Progenitor cell of endocrine pancreas (in vitro differentiated cells): ENCODE measurements at regions not wholly inside any gene's neighbourhood (a gene's known extent, or its start where the extent isn't known, plus 50 kb on each side); places are given as distances from the start of the nearest gene placed in this dataset.

Experiments used
- DNase-seq: peaks from one replicate; pipeline ENCODE4 v3.0.0; 2021; ENCODE audit warnings: low spot score; ENCODE audit not compliant: unreplicated experiment
- H3K27ac Mint-ChIP-seq: 2 replicates; pipeline ENCODE4 v1.8.0; 2021; ENCODE audit warnings: mild to moderate bottlenecking, moderate library complexity, mixed read lengths
- H3K27me3 Mint-ChIP-seq: 2 replicates; pipeline ENCODE4 v1.8.0; 2021; ENCODE audit warnings: mixed read lengths
- H3K36me3 Mint-ChIP-seq: 2 replicates; pipeline ENCODE4 v1.8.0; 2022; ENCODE audit warnings: mixed read lengths; ENCODE audit not compliant: insufficient read depth
- H3K4me1 Mint-ChIP-seq: 2 replicates; pipeline ENCODE4 v1.8.0; 2021; ENCODE audit warnings: low read depth, mixed read lengths
- H3K4me3 Mint-ChIP-seq: 2 replicates; pipeline ENCODE4 v1.8.0; 2021; ENCODE audit warnings: low read depth, mild to moderate bottlenecking, moderate library complexity, mixed read lengths
- H3K9me3 Mint-ChIP-seq: 2 replicates; pipeline ENCODE4 v1.8.0; 2021; ENCODE audit warnings: low read depth, mixed read lengths
- TF ChIP-seq, protein P1 (sequence below): fragments of 200-600 bp; sonication (generic); IDR thresholded peaks from one replicate; pipeline ENCODE4 v1.5.0; 2021; ENCODE audit warnings: antibody characterized with exemption, mild to moderate bottlenecking; ENCODE audit not compliant: unreplicated experiment

DNA sequence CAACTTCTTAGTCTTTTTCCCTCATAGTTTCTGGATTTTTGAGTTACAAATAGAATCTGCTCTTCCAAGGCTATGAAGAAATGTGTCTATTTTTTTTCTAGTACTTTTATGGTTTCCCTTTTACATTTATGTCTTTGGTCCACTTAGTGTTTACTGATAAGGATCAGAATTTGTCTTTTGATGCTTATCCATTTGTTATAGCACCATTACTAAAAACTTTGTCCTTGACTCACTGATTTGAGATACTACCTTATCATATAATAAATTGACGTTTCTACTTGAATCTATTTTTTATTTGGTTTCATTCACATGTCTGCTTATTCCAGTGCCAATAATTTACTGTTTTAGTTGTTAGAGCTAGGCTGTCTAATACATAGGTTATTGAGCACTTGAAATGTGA, 161.1 kb upstream of the DPYD start:
- Mint-ChIP-seq H3K27me3 (no peaks in the 10 kb centered on the region), H3K36me3 (peaks cover 2% of the 10 kb centered on the region), H3K4me1 (peaks cover 12% of the 10 kb centered on the region), H3K9me3 (peaks cover 4% of the 10 kb centered on the region), H3K4me3 (no peak overlapping the region), H3K27ac (no peak overlapping the region)
- TF ChIP-seq, protein P1, sequence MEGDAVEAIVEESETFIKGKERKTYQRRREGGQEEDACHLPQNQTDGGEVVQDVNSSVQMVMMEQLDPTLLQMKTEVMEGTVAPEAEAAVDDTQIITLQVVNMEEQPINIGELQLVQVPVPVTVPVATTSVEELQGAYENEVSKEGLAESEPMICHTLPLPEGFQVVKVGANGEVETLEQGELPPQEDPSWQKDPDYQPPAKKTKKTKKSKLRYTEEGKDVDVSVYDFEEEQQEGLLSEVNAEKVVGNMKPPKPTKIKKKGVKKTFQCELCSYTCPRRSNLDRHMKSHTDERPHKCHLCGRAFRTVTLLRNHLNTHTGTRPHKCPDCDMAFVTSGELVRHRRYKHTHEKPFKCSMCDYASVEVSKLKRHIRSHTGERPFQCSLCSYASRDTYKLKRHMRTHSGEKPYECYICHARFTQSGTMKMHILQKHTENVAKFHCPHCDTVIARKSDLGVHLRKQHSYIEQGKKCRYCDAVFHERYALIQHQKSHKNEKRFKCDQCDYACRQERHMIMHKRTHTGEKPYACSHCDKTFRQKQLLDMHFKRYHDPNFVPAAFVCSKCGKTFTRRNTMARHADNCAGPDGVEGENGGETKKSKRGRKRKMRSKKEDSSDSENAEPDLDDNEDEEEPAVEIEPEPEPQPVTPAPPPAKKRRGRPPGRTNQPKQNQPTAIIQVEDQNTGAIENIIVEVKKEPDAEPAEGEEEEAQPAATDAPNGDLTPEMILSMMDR, result no peak
- DNase-seq, result no peak

DNA sequence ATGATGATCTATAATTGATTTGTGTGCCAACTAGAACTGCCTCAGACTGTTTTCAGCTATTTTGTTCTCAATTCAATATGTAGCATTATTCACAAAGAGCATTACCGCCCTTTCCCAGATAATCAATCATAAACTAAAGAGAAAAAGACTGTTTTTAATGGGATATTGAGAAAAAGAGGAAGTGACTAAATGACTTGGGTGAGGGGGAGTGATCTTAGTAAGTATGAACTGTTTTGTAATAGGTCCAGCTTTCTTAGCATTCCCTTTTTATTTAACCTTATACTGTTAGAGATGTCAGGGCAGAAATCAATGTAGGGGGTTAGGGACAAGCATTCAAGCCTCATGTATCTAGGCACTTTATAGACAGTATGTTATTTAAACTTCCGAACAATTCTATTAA, 157.8 kb upstream of the DPYD start:
- Mint-ChIP-seq H3K4me1 (peaks cover 5% of the 10 kb centered on the region), H3K36me3 (no peaks in the 10 kb centered on the region), H3K27ac (peak overlapping the region; percentile 10), H3K27me3 (no peaks in the 10 kb centered on the region), H3K9me3 (no peaks in the 10 kb centered on the region), H3K4me3 (no peak overlapping the region)
- TF ChIP-seq, protein P1, result no peak
- DNase-seq, result no peak

DNA sequence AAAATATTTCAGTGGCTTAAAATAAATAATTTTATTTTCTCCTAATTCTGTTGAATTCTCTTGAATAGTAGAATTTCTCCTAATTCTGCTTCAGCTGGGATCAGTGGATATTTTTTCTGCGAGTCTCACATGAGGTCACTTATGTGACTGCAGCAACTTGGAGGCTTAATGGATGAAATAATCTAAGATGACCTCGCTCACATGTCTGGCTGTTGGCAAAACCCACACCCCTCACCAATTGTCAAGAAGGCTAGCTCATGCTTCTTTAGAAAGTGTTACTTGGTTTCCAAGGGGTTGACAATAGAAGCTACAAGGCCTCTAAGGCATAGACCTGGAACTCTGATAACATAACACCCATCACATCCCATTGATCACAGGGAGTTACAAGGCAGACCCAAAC, 156.9 kb upstream of the DPYD start:
- TF ChIP-seq, protein P1, result no peak
- Mint-ChIP-seq H3K4me3 (no peak overlapping the region), H3K36me3 (no peaks in the 10 kb centered on the region), H3K9me3 (no peaks in the 10 kb centered on the region), H3K4me1 (peaks cover 5% of the 10 kb centered on the region), H3K27me3 (no peaks in the 10 kb centered on the region), H3K27ac (no peak overlapping the region)
- no peak for DNase-seq

DNA sequence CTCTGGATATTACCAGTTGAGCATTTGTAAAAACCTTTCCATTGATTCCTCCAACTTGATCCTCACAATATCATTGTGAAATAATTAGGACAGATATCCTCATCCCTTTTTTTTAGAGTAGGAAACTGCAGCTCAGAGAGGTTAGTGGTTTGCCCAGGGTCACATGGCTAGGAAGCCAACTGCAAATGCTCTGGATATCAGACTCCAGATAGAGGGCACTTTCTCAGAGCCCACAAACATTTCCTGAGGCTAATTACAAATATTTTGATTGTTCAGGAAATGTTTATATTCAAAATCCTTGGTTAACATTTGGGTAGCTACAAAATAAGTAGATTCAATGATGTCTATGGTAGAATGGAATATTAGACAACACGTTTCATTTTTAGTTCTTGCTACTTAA, 154.8 kb upstream of the DPYD start:
- H3K27ac Mint-ChIP-seq, result no peak overlapping the region
- no peak overlapping the region for H3K4me3 Mint-ChIP-seq
- TF ChIP-seq, protein P1, result no peak
- peaks cover 8% of the 10 kb centered on the region for H3K4me1 Mint-ChIP-seq
- H3K27me3 Mint-ChIP-seq, result no peaks in the 10 kb centered on the region
- no peak for DNase-seq
- no peaks in the 10 kb centered on the region for H3K36me3 Mint-ChIP-seq
- H3K9me3 Mint-ChIP-seq, result no peaks in the 10 kb centered on the region

DNA sequence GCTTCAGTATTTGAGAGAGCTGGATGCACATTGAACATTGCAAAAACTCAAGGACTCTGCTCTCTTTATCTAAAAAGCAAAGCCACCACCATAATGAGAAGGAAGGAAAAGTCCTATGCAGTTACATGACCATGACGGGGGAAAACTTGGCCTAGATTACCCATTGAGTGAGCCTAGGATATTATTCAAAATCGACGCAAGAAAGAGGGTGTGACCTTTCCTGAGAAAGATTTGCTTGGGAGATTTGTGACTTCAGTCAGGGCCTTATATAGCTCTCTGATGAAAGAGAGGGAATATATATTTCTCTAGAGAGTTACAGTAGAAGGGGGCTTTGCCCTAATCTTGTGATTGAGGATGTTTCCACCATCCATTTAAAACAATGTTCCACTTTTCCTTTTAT, 153.0 kb upstream of the DPYD start:
- no peak for DNase-seq
- TF ChIP-seq, protein P1, result no peak
- Mint-ChIP-seq H3K36me3 (no peaks in the 10 kb centered on the region), H3K9me3 (no peaks in the 10 kb centered on the region), H3K27me3 (no peaks in the 10 kb centered on the region), H3K4me1 (peaks cover 9% of the 10 kb centered on the region), H3K27ac (no peak overlapping the region), H3K4me3 (no peak overlapping the region)
